ENCODE measurements at regions not wholly inside any gene's neighbourhood (a gene's known extent, or its start where the extent isn't known, plus 50 kb on each side); places are given as distances from the start of the nearest gene placed in this dataset.

GRCh38 chr6:93136111-93136510 is 283.2 kb downstream of the EPHA7 start:
- no peak for TF ChIP-seq POLR2A (IDR thresholded peaks at IDR 0.05; ENCODE audit: low read depth, low read length)
- TF ChIP-seq TAF1 (IDR thresholded peaks at IDR 0.05; ENCODE audit: borderline replicate concordance, low read depth, low read length), result no peak
